ENCODE measurements at regions not wholly inside any gene's neighbourhood (a gene's known extent, or its start where the extent isn't known, plus 50 kb on each side); places are given as distances from the start of the nearest gene placed in this dataset.

DNA sequence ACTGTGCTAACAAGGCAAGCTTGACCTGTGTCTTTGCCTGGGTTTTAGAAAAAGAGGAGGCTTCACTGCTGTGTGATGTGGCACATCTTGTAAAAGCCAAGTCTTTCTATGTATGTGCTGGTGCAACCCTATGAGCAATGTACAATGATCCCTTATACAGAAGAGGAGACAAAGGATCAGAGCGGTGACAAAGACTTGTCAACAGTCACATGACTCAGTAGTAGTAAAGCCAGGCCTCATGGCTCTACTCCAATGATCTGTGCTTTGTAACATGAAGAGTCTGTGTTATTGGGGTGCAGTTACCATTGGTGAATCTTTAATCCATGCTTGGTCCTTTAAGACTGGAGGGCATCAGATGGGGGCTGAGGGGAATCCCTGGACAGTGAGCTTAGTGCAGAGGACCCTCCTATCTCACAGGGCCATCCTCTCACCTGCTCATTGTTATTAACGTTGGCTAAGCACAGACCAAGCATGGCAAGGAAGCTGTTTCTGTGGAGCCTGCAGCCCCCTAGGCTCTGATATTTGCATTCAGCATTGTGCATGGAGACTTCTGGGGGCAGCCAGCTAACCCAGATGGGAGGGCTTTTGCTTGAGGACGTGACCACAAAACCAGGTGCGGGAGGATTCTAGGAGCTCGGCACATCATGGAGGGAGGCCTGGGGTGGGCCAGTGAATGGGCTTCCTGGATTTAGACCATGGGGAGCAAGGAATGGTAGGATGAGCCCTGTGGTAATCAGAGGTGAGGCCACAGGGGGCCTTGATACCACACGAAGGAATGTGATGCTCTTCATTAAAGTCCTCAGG, 308.8 kb upstream of the ZNF32 start:
- Histone ChIP-seq H3K27ac (ENCODE audit: low read length) (no peak overlapping the region), H3K27me3 (ENCODE audit: control insufficient read depth, insufficient read depth, low read length) (no peaks in the 10 kb centered on the region), H3K4me3 (ENCODE audit: low read length) (no peak overlapping the region), H3K36me3 (ENCODE audit: control insufficient read depth, insufficient read depth, low read length) (no peaks in the 10 kb centered on the region), H3K4me1 (ENCODE audit: control insufficient read depth, insufficient read depth, low read length) (no peaks in the 10 kb centered on the region), H3K9me3 (ENCODE audit: control insufficient read depth, insufficient read depth, low read length) (peaks cover 4% of the 10 kb centered on the region)
- no peaks in the 10 kb centered on the region for H3K4me1 Mint-ChIP-seq
- 86% methylated on average over 6 of the region's 6 CpGs for WGBS (ENCODE audit: insufficient coverage)
- intact Hi-C loops (cut with micrococcal nuclease), result no loop called here
- H3K27ac Mint-ChIP-seq, result no peak overlapping the region
- no peak for TF ChIP-seq CTCF (IDR thresholded peaks at IDR 0.05)
- no peak for ATAC-seq
- H3K9me3 Mint-ChIP-seq, result peaks cover 0 to 3% of the 10 kb centered on the region in 2 donors
- H3K4me3 Mint-ChIP-seq, result no peak overlapping the region
- peaks cover 9% of the 10 kb centered on the region for H3K36me3 Mint-ChIP-seq
- DNase-seq, result no peak
- H3K27me3 Mint-ChIP-seq (ENCODE audit: low read depth in 2 of 2), result peaks cover 18 to 59% of the 10 kb centered on the region in 2 donors

DNA sequence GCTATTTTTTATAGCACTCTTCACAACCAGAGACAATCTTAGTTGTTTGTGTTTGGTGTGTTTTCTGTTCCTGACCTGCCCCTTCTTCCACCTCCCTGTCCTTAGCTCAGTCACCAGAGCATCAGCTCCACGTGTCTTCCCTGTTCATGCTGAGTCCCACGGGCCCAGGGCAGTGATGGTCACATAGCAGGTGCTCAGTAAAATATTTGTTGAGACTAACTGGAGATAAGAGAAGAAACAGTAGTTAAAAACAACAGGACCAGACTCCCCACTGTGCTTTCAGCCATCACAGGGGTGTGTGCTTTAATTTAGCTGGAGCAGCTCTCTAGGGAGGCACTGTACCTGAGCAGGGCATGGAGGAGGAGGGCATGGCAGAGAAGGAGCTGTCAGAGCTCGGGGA, 307.3 kb upstream of the ZNF32 start:
- Mint-ChIP-seq H3K4me1 (no peaks in the 10 kb centered on the region), H3K27ac (no peak overlapping the region), H3K36me3 (peaks cover 9% of the 10 kb centered on the region), H3K9me3 (peaks cover 0 to 3% of the 10 kb centered on the region in 2 donors), H3K27me3 (ENCODE audit: low read depth in 2 of 2) (peaks cover 20 to 69% of the 10 kb centered on the region in 2 donors), H3K4me3 (no peak overlapping the region)
- no peaks in the 10 kb centered on the region for H3K36me3 ChIP-seq (ENCODE audit: control insufficient read depth, insufficient read depth, low read length)
- no peak for TF ChIP-seq CTCF (IDR thresholded peaks at IDR 0.05)
- no peak overlapping the region for H3K27ac ChIP-seq (ENCODE audit: low read length)
- WGBS (ENCODE audit: insufficient coverage), result 65% methylated on average over 3 of the region's 3 CpGs
- intact Hi-C loops (cut with micrococcal nuclease), result no loop called here
- peaks cover 2% of the 10 kb centered on the region for H3K27me3 ChIP-seq (ENCODE audit: control insufficient read depth, insufficient read depth, low read length)
- ATAC-seq (no peak), DNase-seq (no peak)
- no peak overlapping the region for H3K4me3 ChIP-seq (ENCODE audit: low read length)
- H3K9me3 ChIP-seq (ENCODE audit: control insufficient read depth, insufficient read depth, low read length), result peaks cover 4% of the 10 kb centered on the region
- H3K4me1 ChIP-seq (ENCODE audit: control insufficient read depth, insufficient read depth, low read length), result no peaks in the 10 kb centered on the region

GRCh38 chr10:43955002-43955596, 306.4 kb upstream of the ZNF32 start:
- Histone ChIP-seq H3K4me3 (ENCODE audit: low read length) (no peak overlapping the region), H3K36me3 (ENCODE audit: control insufficient read depth, insufficient read depth, low read length) (no peaks in the 10 kb centered on the region), H3K9me3 (ENCODE audit: control insufficient read depth, insufficient read depth, low read length) (peaks cover 4% of the 10 kb centered on the region), H3K27me3 (ENCODE audit: control insufficient read depth, insufficient read depth, low read length) (peaks cover 2% of the 10 kb centered on the region), H3K27ac (ENCODE audit: low read length) (no peak overlapping the region), H3K4me1 (ENCODE audit: control insufficient read depth, insufficient read depth, low read length) (no peaks in the 10 kb centered on the region)
- H3K9me3 Mint-ChIP-seq, result peaks cover 2 to 3% of the 10 kb centered on the region in 2 donors
- intact Hi-C loops (cut with micrococcal nuclease), result no loop called here
- no peak for TF ChIP-seq CTCF (IDR thresholded peaks at IDR 0.05)
- ATAC-seq, result no peak
- peaks cover 9% of the 10 kb centered on the region for H3K36me3 Mint-ChIP-seq
- WGBS (ENCODE audit: insufficient coverage), result 88% methylated on average over 5 of the region's 5 CpGs
- H3K27me3 Mint-ChIP-seq (ENCODE audit: low read depth in 2 of 2), result peaks cover 28 to 77% of the 10 kb centered on the region in 2 donors
- no peak overlapping the region for H3K27ac Mint-ChIP-seq
- H3K4me3 Mint-ChIP-seq, result no peak overlapping the region
- no peak for DNase-seq
- no peaks in the 10 kb centered on the region for H3K4me1 Mint-ChIP-seq
